Spleen (tissue), 11 donors: ENCODE measurements at regions not wholly inside any gene's neighbourhood (a gene's known extent, or its start where the extent isn't known, plus 50 kb on each side); places are given as distances from the start of the nearest gene placed in this dataset.
"Not testable (repeated sequence)": the region's sequence is repeated elsewhere in the genome, so short reads cannot be mapped to it uniquely, and the experiment has no call there.

ENCODE experiments used
- DNase-seq: peaks from one replicate; pipeline ENCODE4 v3.0.0-alpha.2; 2020
- H3K27ac ChIP-seq, 8 donors: fragments of 200-600 bp; sonication (generic) in 7 of 8; 1 replicate in 4 of 8; 2 replicates in 4 of 8; pipeline versions ENCODE4 v1.5.0 to v1.8.0; 2016 to 2021; ENCODE audit warnings: inconsistent platforms in 4 of 8, mild to moderate bottlenecking in 4 of 8, moderate library complexity in 1 of 8
- H3K27me3 ChIP-seq, 7 donors: fragments of 200-600 bp; sonication (generic) in 6 of 7; replicated peaks in 1 of 7; 1 replicate in 4 of 7; 2 replicates in 3 of 7; pipeline versions ENCODE4 v1.5.0 to v1.8.0; 2016 to 2021; ENCODE audit warnings: inconsistent platforms in 3 of 7, mild to moderate bottlenecking in 1 of 7
- H3K36me3 ChIP-seq, 6 donors: fragments of 200-600 bp; sonication (generic) in 5 of 6; 1 replicate in 4 of 6; 2 replicates in 2 of 6; pipeline versions ENCODE4 v1.5.0 to v1.8.0; 2016 to 2021; ENCODE audit warnings: inconsistent platforms in 2 of 6
- H3K4me1 ChIP-seq, 6 donors: fragments of 200-600 bp; sonication (generic) in 5 of 6; 1 replicate in 3 of 6; 2 replicates in 3 of 6; pipeline versions ENCODE4 v1.5.0 to v1.8.0; 2016 to 2021; ENCODE audit warnings: inconsistent platforms in 3 of 6
- H3K4me3 ChIP-seq, 8 donors: fragments of 200-600 bp; sonication (generic) in 7 of 8; 1 replicate in 4 of 8; 2 replicates in 4 of 8; pipeline versions ENCODE4 v1.5.0 to v1.8.0; 2016 to 2021; ENCODE audit warnings: inconsistent platforms in 4 of 8, mild to moderate bottlenecking in 4 of 8, moderate library complexity in 2 of 8
- H3K9me3 ChIP-seq, 8 donors: fragments of 200-600 bp; sonication (generic) in 7 of 8; 1 replicate in 4 of 8; 2 replicates in 4 of 8; pipeline versions ENCODE4 v1.5.0 to v1.8.0; 2016 to 2021; ENCODE audit warnings: inconsistent platforms in 4 of 8
- POLR2A ChIP-seq, 3 donors: fragments of 450-650 bp; IDR thresholded peaks; one replicate each; pipeline ENCODE4 v1.5.1; 2017; ENCODE audit warnings: antibody characterized with exemption in 3 of 3, mild to moderate bottlenecking in 1 of 3
- POLR2AphosphoS5 ChIP-seq, 3 donors: sonication (generic); formaldehyde crosslinking; IDR thresholded peaks; one replicate each; pipeline ENCODE4 v1.5.1; 2017; ENCODE audit warnings: antibody characterized with exemption in 3 of 3
- WGBS, 5 donors: extraction: QIAGEN DNeasy Blood & Tissue Kit in 3 of 5; methylation state at CpG; one replicate each; pipeline versions ENCODE4 v1.1.5 to v1.1.7; 2013 to 2018; 5-methylcytosine and 5-hydroxymethylcytosine counted together
- intact Hi-C: fragments of 100-400 bp; cut with DNase I; formaldehyde crosslinking; loops from one replicate; pipeline ENCODE4 v1.15.0; 2023; ENCODE audit warnings: low total_unique reads
- TF ChIP-seq, protein P1 (sequence below), 11 experiments: fragments of 200-600 bp in 7 of 11; fragments of 450-650 bp in 4 of 11; sonication (generic) in 4 of 11; IDR thresholded peaks in 8 of 11; conservative IDR thresholded peaks in 3 of 11; 1 replicate in 7 of 11; 2 replicates in 4 of 11; pipeline versions ENCODE4 v1.4.0 to v1.8.0; 2016 to 2021; ENCODE audit warnings: antibody characterized with exemption in 11 of 11, inconsistent platforms in 4 of 11, mild to moderate bottlenecking in 1 of 11
- donor health status: healthy with polysubstance abuse.
- donor health status: DM: no; HTN: no; CAD: no; lungs with moderate emphysema.
- donor health status: DM: no; HTN: no; CAD: no.
- donor health status: Bipolar disorder and iron deficiency.
- donor health status: healthy.
- donor health status: DM: no; HTN: no; CAD: no.
- donor health status: DM: yes; HTN: yes; CAD: no.

DNA sequence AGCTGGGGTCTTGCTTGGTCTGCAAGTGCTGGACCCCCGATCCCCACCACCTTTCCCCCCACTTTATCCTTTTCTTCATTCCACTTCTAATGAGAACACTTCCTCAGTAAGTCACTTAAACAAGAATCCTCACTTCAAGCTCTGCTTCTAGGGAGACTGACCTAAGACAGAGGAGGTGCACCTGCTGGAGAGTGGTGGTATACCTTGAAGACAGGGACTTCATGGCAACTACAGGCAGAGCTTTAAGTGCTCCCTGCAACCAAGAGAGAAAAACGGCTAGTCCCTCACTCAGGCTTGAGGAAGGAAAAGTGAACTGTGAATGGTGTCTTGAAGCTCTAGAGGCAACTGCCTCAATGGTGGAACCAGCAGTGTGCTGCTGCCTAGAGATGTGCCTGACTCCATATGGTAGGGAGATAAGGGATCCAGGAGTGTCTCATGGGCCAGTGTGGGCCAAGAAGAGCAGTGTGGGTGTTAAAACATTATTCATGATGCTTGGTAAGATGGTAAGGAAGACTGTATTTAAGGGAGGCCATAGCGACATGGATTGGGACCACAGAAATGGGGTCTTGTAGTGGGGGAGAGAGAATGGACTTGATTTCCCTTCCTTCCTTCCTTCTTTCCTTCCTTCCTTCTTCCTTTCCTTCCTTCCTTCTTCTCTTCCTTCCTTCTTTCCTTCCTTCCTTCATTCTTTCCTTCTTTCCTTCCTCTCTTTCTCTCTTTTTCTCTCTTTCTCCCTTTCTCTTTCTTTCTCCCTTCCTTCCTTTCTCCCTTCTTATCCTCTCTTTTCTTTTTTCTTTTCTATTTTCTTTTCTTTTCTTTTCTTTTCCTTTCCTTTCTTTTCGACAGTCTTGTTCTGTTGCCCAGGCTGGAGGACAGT, 96.2 kb upstream of the NAP1L1 start:
- DNase-seq: no peak
- Histone ChIP-seq H3K9me3 (no peaks in the 10 kb centered on the region), H3K27ac (no peak overlapping the region), H3K4me1 (peaks cover 0 to 6% (median 0%) of the 10 kb centered on the region in 6 donors), H3K36me3 (no peaks in the 10 kb centered on the region), H3K27me3 (no peaks in the 10 kb centered on the region), H3K4me3 (no peak overlapping the region)
- intact Hi-C loops: no loop called here
- WGBS, 5 donors: 87 to 96% (median 93%) methylated on average over 4 of the region's 4 CpGs
- TF ChIP-seq POLR2AphosphoS5 (IDR thresholded peaks at IDR 0.05) (no peak), POLR2A (IDR thresholded peaks at IDR 0.05) (no peak)
- TF ChIP-seq, protein P1, sequence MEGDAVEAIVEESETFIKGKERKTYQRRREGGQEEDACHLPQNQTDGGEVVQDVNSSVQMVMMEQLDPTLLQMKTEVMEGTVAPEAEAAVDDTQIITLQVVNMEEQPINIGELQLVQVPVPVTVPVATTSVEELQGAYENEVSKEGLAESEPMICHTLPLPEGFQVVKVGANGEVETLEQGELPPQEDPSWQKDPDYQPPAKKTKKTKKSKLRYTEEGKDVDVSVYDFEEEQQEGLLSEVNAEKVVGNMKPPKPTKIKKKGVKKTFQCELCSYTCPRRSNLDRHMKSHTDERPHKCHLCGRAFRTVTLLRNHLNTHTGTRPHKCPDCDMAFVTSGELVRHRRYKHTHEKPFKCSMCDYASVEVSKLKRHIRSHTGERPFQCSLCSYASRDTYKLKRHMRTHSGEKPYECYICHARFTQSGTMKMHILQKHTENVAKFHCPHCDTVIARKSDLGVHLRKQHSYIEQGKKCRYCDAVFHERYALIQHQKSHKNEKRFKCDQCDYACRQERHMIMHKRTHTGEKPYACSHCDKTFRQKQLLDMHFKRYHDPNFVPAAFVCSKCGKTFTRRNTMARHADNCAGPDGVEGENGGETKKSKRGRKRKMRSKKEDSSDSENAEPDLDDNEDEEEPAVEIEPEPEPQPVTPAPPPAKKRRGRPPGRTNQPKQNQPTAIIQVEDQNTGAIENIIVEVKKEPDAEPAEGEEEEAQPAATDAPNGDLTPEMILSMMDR (IDR thresholded peaks at IDR 0.05 in 8 of 11, conservative IDR thresholded peaks at IDR 0.05 in 3 of 11): no peak

DNA sequence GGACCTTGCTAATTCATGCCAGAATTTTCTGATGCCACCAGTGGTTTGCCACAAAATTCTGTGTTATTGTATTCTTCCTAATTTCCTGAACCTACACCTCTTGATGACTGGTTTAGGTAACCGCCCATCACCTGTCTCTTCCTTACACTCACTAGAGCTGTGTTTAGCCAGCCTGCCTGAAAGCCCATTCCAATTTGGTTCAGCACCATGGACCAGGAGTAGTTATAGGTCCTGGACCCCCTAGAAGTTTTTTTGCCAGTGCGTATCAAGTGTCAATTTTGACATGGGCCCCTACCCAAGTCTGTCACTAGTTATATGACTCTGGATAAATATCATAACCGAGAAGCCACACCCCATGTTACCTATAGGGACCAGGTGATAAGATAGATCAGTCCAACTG, 94.0 kb upstream of the NAP1L1 start:
- no peak for DNase-seq
- intact Hi-C loops: no loop called here
- no peaks in the 10 kb centered on the region for H3K27me3 ChIP-seq
- no peak overlapping the region for H3K27ac ChIP-seq
- H3K9me3 ChIP-seq: no peaks in the 10 kb centered on the region
- no peaks in the 10 kb centered on the region for H3K36me3 ChIP-seq
- 86 to 100% (median 94%) methylated on average over 3 of the region's 3 CpGs for WGBS, 5 donors
- H3K4me1 ChIP-seq: peaks cover 0 to 5% (median 3%) of the 10 kb centered on the region in 6 donors
- no peak overlapping the region for H3K4me3 ChIP-seq
- TF ChIP-seq POLR2A (IDR thresholded peaks at IDR 0.05) (no peak), POLR2AphosphoS5 (IDR thresholded peaks at IDR 0.05) (no peak)
- TF ChIP-seq, protein P1 (IDR thresholded peaks at IDR 0.05 in 8 of 11, conservative IDR thresholded peaks at IDR 0.05 in 3 of 11): no peak

DNA sequence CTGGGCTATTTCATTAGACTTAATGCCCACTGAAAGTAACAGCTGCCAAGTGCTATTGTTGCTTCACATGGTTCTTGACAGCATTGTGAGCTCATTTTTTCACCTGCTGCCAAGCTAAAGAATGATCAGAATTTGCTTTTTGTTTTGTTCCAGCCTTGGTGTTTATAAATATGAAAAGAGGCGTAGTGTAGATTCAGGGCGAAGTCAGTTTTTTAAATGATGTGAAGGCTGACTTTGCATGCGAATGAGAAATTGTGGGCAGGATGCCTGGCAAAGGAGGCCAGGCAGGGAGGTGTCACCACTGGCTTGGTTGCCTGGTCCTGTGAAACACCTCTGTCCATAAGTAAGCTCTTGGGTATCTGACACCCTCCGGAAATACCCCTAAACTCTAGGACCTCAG, 93.3 kb upstream of the NAP1L1 start:
- peaks cover 0 to 10% (median 7%) of the 10 kb centered on the region in 6 donors for H3K4me1 ChIP-seq
- H3K27me3 ChIP-seq: no peaks in the 10 kb centered on the region
- 88 to 97% (median 95%) methylated on average over 4 of the region's 4 CpGs for WGBS, 5 donors
- no peak for DNase-seq
- H3K36me3 ChIP-seq: no peaks in the 10 kb centered on the region
- TF ChIP-seq POLR2AphosphoS5 (IDR thresholded peaks at IDR 0.05) (no peak), POLR2A (IDR thresholded peaks at IDR 0.05) (no peak)
- TF ChIP-seq, protein P1 (IDR thresholded peaks at IDR 0.05 in 8 of 11, conservative IDR thresholded peaks at IDR 0.05 in 3 of 11): no peak
- no peak overlapping the region for H3K27ac ChIP-seq
- H3K9me3 ChIP-seq: no peaks in the 10 kb centered on the region
- intact Hi-C loops: no loop called here
- no peak overlapping the region for H3K4me3 ChIP-seq

DNA sequence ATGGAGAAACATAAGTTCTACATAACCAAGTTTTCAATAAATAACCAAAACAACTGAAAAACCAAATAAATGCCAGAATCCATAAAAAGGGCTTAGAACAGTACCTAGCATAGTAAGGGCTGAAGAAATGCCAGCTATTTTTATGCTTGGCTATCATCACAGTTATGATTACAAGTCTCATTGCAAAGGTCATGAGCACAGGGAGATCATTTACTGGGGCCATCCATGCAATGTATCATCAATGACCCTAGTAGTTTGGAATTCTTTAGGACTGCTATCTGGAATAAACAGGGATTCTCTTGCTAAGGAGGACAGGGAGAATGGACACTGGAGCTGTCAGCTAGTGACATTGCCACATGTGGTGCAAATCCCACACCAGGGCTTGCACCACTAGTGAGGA, 92.5 kb upstream of the NAP1L1 start:
- peaks cover 0 to 19% (median 8%) of the 10 kb centered on the region in 6 donors for H3K4me1 ChIP-seq
- H3K36me3 ChIP-seq: no peaks in the 10 kb centered on the region
- TF ChIP-seq, protein P1 (IDR thresholded peaks at IDR 0.05 in 8 of 11, conservative IDR thresholded peaks at IDR 0.05 in 3 of 11): no peak
- TF ChIP-seq POLR2A (IDR thresholded peaks at IDR 0.05) (no peak), POLR2AphosphoS5 (IDR thresholded peaks at IDR 0.05) (no peak)
- intact Hi-C loops: no loop called here
- no peak overlapping the region for H3K4me3 ChIP-seq
- DNase-seq: no peak
- no peaks in the 10 kb centered on the region for H3K27me3 ChIP-seq
- H3K27ac ChIP-seq: no peak overlapping the region
- H3K9me3 ChIP-seq: no peaks in the 10 kb centered on the region

DNA sequence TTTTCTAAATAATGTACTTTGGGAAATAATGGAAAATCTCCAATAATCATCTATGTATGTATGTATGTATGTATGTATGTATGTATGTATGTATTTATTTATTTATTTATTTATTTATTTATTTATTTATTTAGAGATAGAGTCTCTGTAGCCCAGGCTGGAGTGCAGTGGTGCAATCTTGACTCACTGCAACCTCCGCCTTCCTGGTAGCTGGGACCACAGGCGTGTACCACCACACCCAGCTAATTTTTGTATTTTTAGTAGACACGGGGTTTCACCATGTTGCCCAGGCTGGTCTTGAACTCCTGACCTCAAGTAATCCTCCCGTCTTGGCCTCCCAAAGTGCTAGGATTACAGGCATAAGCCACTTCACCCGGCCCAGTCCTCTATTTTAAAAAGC, 91.5 kb upstream of the NAP1L1 start:
- H3K36me3 ChIP-seq, H3K4me3 ChIP-seq, H3K9me3 ChIP-seq, intact Hi-C loops, H3K27ac ChIP-seq, DNase-seq, H3K27me3 ChIP-seq: not testable (repeated sequence)
- H3K4me1 ChIP-seq: peaks cover 0 to 20% (median 8%) of the 10 kb centered on the region in 6 donors
- WGBS, 5 donors: 81 to 89% (median 83%) methylated on average over 5 of the region's 5 CpGs
